ENCODE measurements at regions not wholly inside any gene's neighbourhood (a gene's known extent, or its start where the extent isn't known, plus 50 kb on each side); places are given as distances from the start of the nearest gene placed in this dataset.

- FAIRE-seq (peak; percentile 32), DNase-seq (ENCODE audit: extremely low read depth in 1 of 4, low spot score in 3 of 4) (no peak), ATAC-seq (no peak)
- no peaks in the 10 kb centered on the region for H3K9me3 ChIP-seq (replicated peaks; ENCODE audit: control insufficient read depth, insufficient read depth, low read depth, low read length)
- WGBS (ENCODE audit: insufficient coverage, low coverage, missing lambda C conversion rate): 0% methylated on average over 1 of the region's 1 CpG
- H3K4me3 ChIP-seq: no peak overlapping the region
- H3K9ac ChIP-seq (ENCODE audit: insufficient read depth in 1 of 2, low read depth in 2 of 2, low read length in 2 of 2): no peak overlapping the region
- POLR2A ChIA-PET: no interaction called here
- H3K79me2 ChIP-seq (ENCODE audit: control insufficient read depth, insufficient read depth, low read length): no peaks in the 10 kb centered on the region
- H3K27me3 ChIP-seq (ENCODE audit: control insufficient read depth in 2 of 2, insufficient read depth in 2 of 2, low read length in 2 of 2): no peaks in the 10 kb centered on the region
- no peaks in the 10 kb centered on the region for H3K9me1 ChIP-seq (ENCODE audit: control insufficient read depth, insufficient read depth, low read length)
- no peaks in the 10 kb centered on the region for H4K20me1 ChIP-seq (replicated peaks; ENCODE audit: control insufficient read depth, insufficient read depth, low read length)
- CTCF ChIA-PET (ENCODE audit: low intra/inter-chr PET ratio): no interaction called here
- H3K4me1 ChIP-seq (replicated peaks in 1 of 2; ENCODE audit: control insufficient read depth in 2 of 2, insufficient read depth in 2 of 2, low read length in 2 of 2): no peaks in the 10 kb centered on the region
- no peak overlapping the region for H3K4me2 ChIP-seq (ENCODE audit: insufficient read depth, low read length)
- H3K27ac ChIP-seq (ENCODE audit: extremely low read depth, low read depth, low read length): no peak overlapping the region
- no TSS peak for BruUV-seq (replicated peaks)
- intact Hi-C loops (cut with micrococcal nuclease) (no loop called here), in situ Hi-C loops (cut with MboI) (no loop called here)
- H3K36me3 ChIP-seq (ENCODE audit: control insufficient read depth, insufficient read depth, low read length): no peaks in the 10 kb centered on the region
- H2AFZ ChIP-seq (ENCODE audit: low read depth, low read length): no peak overlapping the region
- TF ChIP-seq CC2D1A (IDR thresholded peaks at IDR 0.05) (no peak), ZNF263 (CRISPR knock-in tag; IDR thresholded peaks at IDR 0.05; ENCODE audit: borderline replicate concordance) (no peak), FOXO4 (CRISPR knock-in tag; IDR thresholded peaks at IDR 0.05) (no peak), SREBF2 (CRISPR knock-in tag; IDR thresholded peaks at IDR 0.05) (no peak), ZBTB11 (CRISPR knock-in tag; IDR thresholded peaks at IDR 0.05) (no peak), FOXA1 (IDR thresholded peaks at IDR 0.05; ENCODE audit: borderline replicate concordance) (no peak), ZNF318 (IDR thresholded peaks at IDR 0.05; ENCODE audit: borderline replicate concordance in 1 of 2, low read depth in 1 of 2) (no peak), PHF21A (IDR thresholded peaks at IDR 0.05; ENCODE audit: borderline replicate concordance, low read depth) (no peak), ZNF778 (CRISPR knock-in tag; IDR thresholded peaks at IDR 0.05) (no peak), NFRKB (IDR thresholded peaks at IDR 0.05; ENCODE audit: low read depth) (no peak)
Observed at GRCh38 chr5:130954336-130954735, 210.7 kb downstream of the HINT1 start.
